ENCODE measurements at regions not wholly inside any gene's neighbourhood (a gene's known extent, or its start where the extent isn't known, plus 50 kb on each side); places are given as distances from the start of the nearest gene placed in this dataset.
A peak's percentile ranks its signal among the peaks of the same experiment; 100 is the strongest.

DNA sequence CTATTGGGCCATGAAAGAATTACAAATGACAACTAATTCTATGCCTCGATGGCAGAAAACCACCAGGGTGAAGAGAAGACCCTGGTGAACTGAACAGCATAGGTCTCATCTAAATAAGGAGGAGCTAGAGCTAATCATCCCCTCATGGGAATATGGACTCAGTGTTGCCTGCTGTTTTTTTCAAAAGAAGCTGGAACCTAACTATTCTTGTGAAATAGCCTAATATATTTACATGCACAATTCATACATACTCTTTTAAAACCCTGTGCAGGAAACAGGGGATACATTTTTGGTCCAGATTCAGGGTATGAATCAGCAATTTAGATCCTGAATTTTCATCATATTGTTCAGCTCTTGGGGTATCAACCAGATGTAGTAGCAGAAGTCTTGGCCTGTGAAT lies 560.6 kb downstream of the TOX3 start:
- no peaks in the 10 kb centered on the region for H3K4me1 ChIP-seq
- WGBS, 2 donors (ENCODE audit: low coverage in 1 of 2): 57 to 67% methylated on average over 1 of the region's 1 CpG
- H3K27ac ChIP-seq: no peak overlapping the region
- in situ Hi-C loops (cut with MboI; ENCODE audit: low pct_ligation_motif_present in 1 of 4, low pct_unique_long_range_greater_than_20kb in 1 of 4, low sequenced_read_pairs in 3 of 4): no loop called here
- DNase-seq: no peak
- H3K27me3 ChIP-seq: no peaks in the 10 kb centered on the region
- no peak for TF ChIP-seq EP300 (IDR thresholded peaks at IDR 0.05; ENCODE audit: low read depth)
- no peak for TF ChIP-seq POLR2AphosphoS5 (IDR thresholded peaks at IDR 0.05)
- TF ChIP-seq, protein P1, sequence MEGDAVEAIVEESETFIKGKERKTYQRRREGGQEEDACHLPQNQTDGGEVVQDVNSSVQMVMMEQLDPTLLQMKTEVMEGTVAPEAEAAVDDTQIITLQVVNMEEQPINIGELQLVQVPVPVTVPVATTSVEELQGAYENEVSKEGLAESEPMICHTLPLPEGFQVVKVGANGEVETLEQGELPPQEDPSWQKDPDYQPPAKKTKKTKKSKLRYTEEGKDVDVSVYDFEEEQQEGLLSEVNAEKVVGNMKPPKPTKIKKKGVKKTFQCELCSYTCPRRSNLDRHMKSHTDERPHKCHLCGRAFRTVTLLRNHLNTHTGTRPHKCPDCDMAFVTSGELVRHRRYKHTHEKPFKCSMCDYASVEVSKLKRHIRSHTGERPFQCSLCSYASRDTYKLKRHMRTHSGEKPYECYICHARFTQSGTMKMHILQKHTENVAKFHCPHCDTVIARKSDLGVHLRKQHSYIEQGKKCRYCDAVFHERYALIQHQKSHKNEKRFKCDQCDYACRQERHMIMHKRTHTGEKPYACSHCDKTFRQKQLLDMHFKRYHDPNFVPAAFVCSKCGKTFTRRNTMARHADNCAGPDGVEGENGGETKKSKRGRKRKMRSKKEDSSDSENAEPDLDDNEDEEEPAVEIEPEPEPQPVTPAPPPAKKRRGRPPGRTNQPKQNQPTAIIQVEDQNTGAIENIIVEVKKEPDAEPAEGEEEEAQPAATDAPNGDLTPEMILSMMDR (IDR thresholded peaks at IDR 0.05): no peak
- TF ChIP-seq POLR2A (IDR thresholded peaks at IDR 0.05): no peak
- no peaks in the 10 kb centered on the region for H3K36me3 ChIP-seq
- H3K9me3 ChIP-seq: no peaks in the 10 kb centered on the region
- H3K4me3 ChIP-seq: no peak overlapping the region
- intact Hi-C loops (cut with DNase I; ENCODE audit: low total_unique reads): no loop called here

DNA sequence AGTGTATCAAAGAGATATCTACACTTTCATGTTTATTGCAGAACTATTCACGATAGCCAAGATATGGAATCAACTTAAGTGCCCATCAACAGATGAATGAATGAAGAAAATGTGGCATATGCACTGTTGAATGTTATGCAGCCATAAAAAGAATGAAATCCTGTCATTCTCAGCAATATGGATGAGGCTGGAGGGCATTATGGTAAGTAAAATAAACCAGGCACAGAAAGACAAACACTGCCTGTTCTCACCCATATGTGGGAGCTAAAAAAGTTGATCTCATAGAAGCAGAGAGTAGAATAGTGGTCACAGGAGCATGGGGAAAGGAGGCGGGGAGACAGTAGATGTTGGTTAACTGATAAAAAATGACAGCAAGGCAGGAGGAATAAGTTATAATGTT lies 561.8 kb downstream of the TOX3 start:
- in situ Hi-C loops (cut with MboI; ENCODE audit: low pct_ligation_motif_present in 1 of 4, low pct_unique_long_range_greater_than_20kb in 1 of 4, low sequenced_read_pairs in 3 of 4) (no loop called here), intact Hi-C loops (cut with DNase I; ENCODE audit: low total_unique reads) (no loop called here)
- TF ChIP-seq POLR2A (IDR thresholded peaks at IDR 0.05) (no peak), POLR2AphosphoS5 (IDR thresholded peaks at IDR 0.05) (no peak), EP300 (IDR thresholded peaks at IDR 0.05; ENCODE audit: low read depth) (no peak)
- TF ChIP-seq, protein P1 (IDR thresholded peaks at IDR 0.05): no peak
- H3K36me3 ChIP-seq: no peaks in the 10 kb centered on the region
- no peak overlapping the region for H3K4me3 ChIP-seq
- whole genome bisulfite sequencing, 2 donors (ENCODE audit: low coverage in 1 of 2): 50 to 83% methylated on average over 1 to 2 of the region's 2 CpGs
- no peaks in the 10 kb centered on the region for H3K27me3 ChIP-seq
- H3K9me3 ChIP-seq: no peaks in the 10 kb centered on the region
- H3K4me1 ChIP-seq: no peaks in the 10 kb centered on the region
- DNase-seq: no peak
- no peak overlapping the region for H3K27ac ChIP-seq

- in situ Hi-C loops (cut with MboI; ENCODE audit: low pct_ligation_motif_present in 1 of 4, low pct_unique_long_range_greater_than_20kb in 1 of 4, low sequenced_read_pairs in 3 of 4) (no loop called here), intact Hi-C loops (cut with DNase I; ENCODE audit: low total_unique reads) (no loop called here)
- TF ChIP-seq POLR2AphosphoS5 (IDR thresholded peaks at IDR 0.05) (no peak), POLR2A (IDR thresholded peaks at IDR 0.05) (no peak), EP300 (IDR thresholded peaks at IDR 0.05; ENCODE audit: low read depth) (no peak)
- TF ChIP-seq, protein P1 (IDR thresholded peaks at IDR 0.05): no peak
- WGBS, 2 donors (ENCODE audit: low coverage in 1 of 2): 46 to 57% methylated on average over 2 of the region's 2 CpGs
- H3K27me3 ChIP-seq: no peaks in the 10 kb centered on the region
- H3K4me1 ChIP-seq: no peaks in the 10 kb centered on the region
- no peak for DNase-seq
- no peak overlapping the region for H3K27ac ChIP-seq
- H3K36me3 ChIP-seq: no peaks in the 10 kb centered on the region
- no peak overlapping the region for H3K4me3 ChIP-seq
- no peaks in the 10 kb centered on the region for H3K9me3 ChIP-seq
These were observed 562.5 kb downstream of the TOX3 start for GRCh38 chr16:51984395-51984794.

GRCh38 chr16:51982715-51983680 lies 563.9 kb downstream of the TOX3 start:
- in situ Hi-C loops (cut with MboI; ENCODE audit: low pct_ligation_motif_present in 1 of 4, low pct_unique_long_range_greater_than_20kb in 1 of 4, low sequenced_read_pairs in 3 of 4): no loop called here
- Histone ChIP-seq H3K4me3 (no peak overlapping the region), H3K27ac (no peak overlapping the region), H3K4me1 (no peaks in the 10 kb centered on the region), H3K36me3 (no peaks in the 10 kb centered on the region), H3K9me3 (no peaks in the 10 kb centered on the region), H3K27me3 (no peaks in the 10 kb centered on the region)
- intact Hi-C loops (cut with DNase I; ENCODE audit: low total_unique reads): no loop called here
- no peak for TF ChIP-seq POLR2AphosphoS5 (IDR thresholded peaks at IDR 0.05)
- TF ChIP-seq, protein P1 (IDR thresholded peaks at IDR 0.05): peak; percentile 54 to 71 (median 64)
- whole genome bisulfite sequencing, 2 donors (ENCODE audit: low coverage in 1 of 2): 29 to 32% methylated on average over 11 of the region's 11 CpGs
- peak; percentile 15 for DNase-seq

All from transverse colon (tissue), 4 donors.